ENCODE measurements at regions not wholly inside any gene's neighbourhood (a gene's known extent, or its start where the extent isn't known, plus 50 kb on each side); places are given as distances from the start of the nearest gene placed in this dataset.
"Not testable (repeated sequence)": the region's sequence is repeated elsewhere in the genome, so short reads cannot be mapped to it uniquely, and the experiment has no call there.

GRCh38 chr1:38204698-38205097 lies 158.1 kb upstream of the POU3F1 start:
- no peak for DNase-seq

GRCh38 chr1:38203441-38203840 lies 156.8 kb upstream of the POU3F1 start:
- no peak for DNase-seq

GRCh38 chr1:38201431-38201830 lies 154.8 kb upstream of the POU3F1 start:
- DNase-seq = no peak

- DNase-seq = no peak
Measured at GRCh38 chr1:38198621-38199020, 152.0 kb upstream of the POU3F1 start.

GRCh38 chr1:38198099-38198498 lies 151.5 kb upstream of the POU3F1 start:
- DNase-seq = no peak

GRCh38 chr1:38197312-38198061 lies 150.9 kb upstream of the POU3F1 start:
- DNase-seq = no peak

- no peak for DNase-seq
Measured at GRCh38 chr1:38194472-38194871, 147.9 kb upstream of the POU3F1 start.

- no peak for DNase-seq
Measured at GRCh38 chr1:38193040-38193439, 146.4 kb upstream of the POU3F1 start.

- DNase-seq = no peak
Measured at GRCh38 chr1:38191461-38191860, 144.9 kb upstream of the POU3F1 start.

- no peak for DNase-seq
Measured at GRCh38 chr1:38190983-38191382, 144.4 kb upstream of the POU3F1 start.

- DNase-seq = no peak
Measured at GRCh38 chr1:38187552-38187951, 141.0 kb upstream of the POU3F1 start.

- DNase-seq = no peak
Measured at GRCh38 chr1:38186566-38186965, 140.0 kb upstream of the POU3F1 start.

- no peak for DNase-seq
Measured at GRCh38 chr1:38185913-38186312, 139.3 kb upstream of the POU3F1 start.

GRCh38 chr1:38183747-38184146 lies 137.2 kb upstream of the POU3F1 start:
- no peak for DNase-seq

- DNase-seq = no peak
Measured at GRCh38 chr1:38183096-38183495, 136.5 kb upstream of the POU3F1 start.

GRCh38 chr1:38180388-38180787 lies 133.8 kb upstream of the POU3F1 start:
- not testable (repeated sequence) for DNase-seq

- DNase-seq = no peak
Measured at GRCh38 chr1:38179483-38179882, 132.9 kb upstream of the POU3F1 start.

GRCh38 chr1:38178216-38178615 lies 131.6 kb upstream of the POU3F1 start:
- DNase-seq = no peak

- no peak for DNase-seq
Measured at GRCh38 chr1:38175121-38175520, 128.5 kb upstream of the POU3F1 start.

- no peak for DNase-seq
Measured at GRCh38 chr1:38173848-38174247, 127.3 kb upstream of the POU3F1 start.

GRCh38 chr1:38173157-38173831 lies 126.7 kb upstream of the POU3F1 start:
- DNase-seq = no peak

- no peak for DNase-seq
Measured at GRCh38 chr1:38169121-38169520, 122.5 kb upstream of the POU3F1 start.

GRCh38 chr1:38168365-38168764 lies 121.8 kb upstream of the POU3F1 start:
- DNase-seq = no peak

- DNase-seq = no peak
Measured at GRCh38 chr1:38166461-38166860, 119.9 kb upstream of the POU3F1 start.
